ENCODE measurements at regions not wholly inside any gene's neighbourhood (a gene's known extent, or its start where the extent isn't known, plus 50 kb on each side); places are given as distances from the start of the nearest gene placed in this dataset.
"Not testable (repeated sequence)": the region's sequence is repeated elsewhere in the genome, so short reads cannot be mapped to it uniquely, and the experiment has no call there.

DNA sequence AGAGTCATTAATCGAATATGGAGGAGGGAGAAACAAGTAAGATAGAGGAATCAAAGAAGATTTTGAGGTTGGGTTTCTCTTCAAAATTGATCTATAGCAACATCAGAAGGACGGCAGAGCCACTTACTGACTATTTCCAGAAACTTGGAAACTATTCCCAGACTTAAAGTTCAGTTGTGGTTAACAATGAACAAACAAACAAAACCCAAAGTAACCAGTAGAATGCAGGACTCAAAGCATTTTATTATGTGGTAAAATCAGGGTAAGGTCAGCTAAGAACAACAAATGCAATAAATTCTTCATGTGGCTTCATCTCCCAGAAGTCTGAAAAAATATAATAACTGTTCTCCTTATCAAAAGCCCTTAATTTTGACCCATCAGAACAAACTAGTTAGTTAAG lies 54.9 kb upstream of the OSMR start:
- Mint-ChIP-seq H3K36me3 (no peaks in the 10 kb centered on the region), H3K9me3 (peaks cover 0 to 4% (median 3%) of the 10 kb centered on the region in 6 donors), H3K4me3 (no peak overlapping the region), H3K27me3 (ENCODE audit: low read depth in 3 of 3) (peaks cover 4 to 12% (median 5%) of the 10 kb centered on the region in 3 donors), H3K4me1 (no peaks in the 10 kb centered on the region), H3K27ac (no peak overlapping the region)
- DNase-seq = no peak

DNA sequence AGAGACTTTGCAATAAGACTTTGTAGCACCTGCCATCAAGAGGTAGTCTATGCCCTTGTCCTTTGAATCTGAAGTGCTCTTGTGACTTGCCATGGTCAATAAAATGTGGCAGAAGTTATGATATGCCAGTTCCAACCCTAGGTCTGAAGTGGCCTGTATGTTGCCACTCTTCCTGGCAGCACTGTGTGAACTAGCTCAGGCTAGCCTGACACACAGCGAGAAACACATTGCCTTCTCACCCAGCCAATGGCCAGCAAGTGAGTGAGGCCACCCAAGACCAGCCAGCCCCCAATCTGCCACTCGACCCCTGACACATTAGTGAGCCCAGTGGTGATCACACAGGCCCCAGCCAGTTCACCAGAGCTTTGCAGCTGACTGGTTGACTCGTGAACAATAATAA lies 52.7 kb upstream of the OSMR start:
- Mint-ChIP-seq H3K27ac (no peak overlapping the region), H3K9me3 (peaks cover 0 to 2% (median 0%) of the 10 kb centered on the region in 6 donors)

DNA sequence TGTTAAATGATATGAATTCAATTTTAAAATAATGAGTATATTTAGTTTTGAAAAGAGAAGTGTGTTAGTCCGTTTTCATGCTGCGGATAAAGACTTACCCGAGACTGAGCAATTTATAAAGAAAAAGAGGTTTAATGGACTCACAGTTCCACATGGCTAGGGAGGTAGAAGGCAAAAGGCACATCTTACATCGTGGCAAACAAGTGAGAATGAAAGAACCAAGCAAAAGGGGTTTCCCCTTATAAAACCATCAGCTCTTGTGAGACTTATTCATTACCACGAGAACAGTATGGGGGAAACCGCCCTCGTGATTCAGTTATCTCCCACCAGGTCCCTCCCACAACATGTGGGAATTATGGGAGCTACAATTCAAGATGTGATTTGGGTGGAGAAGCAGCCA lies 51.8 kb upstream of the OSMR start:
- H3K36me3 Mint-ChIP-seq, H3K4me3 Mint-ChIP-seq, H3K4me1 Mint-ChIP-seq, H3K9me3 Mint-ChIP-seq, DNase-seq: not testable (repeated sequence)
- Mint-ChIP-seq H3K27me3 (ENCODE audit: low read depth in 3 of 3) (peaks cover 2 to 12% (median 6%) of the 10 kb centered on the region in 3 donors), H3K27ac (peak overlapping the region in 1 of 6 donors; percentile 19)

More for the DNA sequence above, 52.7 kb upstream of the OSMR start:
- no peak for DNase-seq
- Mint-ChIP-seq H3K36me3 (no peaks in the 10 kb centered on the region), H3K4me3 (no peak overlapping the region), H3K4me1 (no peaks in the 10 kb centered on the region), H3K27me3 (ENCODE audit: low read depth in 3 of 3) (peaks cover 2 to 12% (median 5%) of the 10 kb centered on the region in 3 donors)

DNA sequence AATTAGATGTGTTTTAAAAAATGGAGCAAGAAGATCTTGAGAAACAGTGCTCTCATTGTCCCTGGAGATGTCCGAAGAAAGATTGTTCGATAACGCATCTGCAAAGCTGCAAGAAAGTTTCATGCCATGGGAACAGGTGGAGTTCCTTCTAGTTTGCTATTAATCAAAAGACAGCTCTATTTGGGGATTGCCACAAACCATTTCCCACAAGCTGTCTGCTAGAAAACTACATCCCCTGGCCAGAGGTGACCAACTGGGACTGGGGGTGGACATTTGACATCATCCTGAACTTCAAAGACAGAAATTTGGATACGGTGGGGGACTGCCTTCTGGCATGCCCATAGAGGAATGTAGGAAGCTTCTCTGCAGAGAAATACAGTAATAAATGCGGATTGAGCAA lies 50.8 kb upstream of the OSMR start:
- no peaks in the 10 kb centered on the region for H3K4me1 Mint-ChIP-seq
- H3K27ac Mint-ChIP-seq = no peak overlapping the region
- peaks cover 0 to 2% (median 0%) of the 10 kb centered on the region in 6 donors for H3K9me3 Mint-ChIP-seq
- no peak for DNase-seq
- no peak overlapping the region for H3K4me3 Mint-ChIP-seq
- H3K27me3 Mint-ChIP-seq (ENCODE audit: low read depth in 3 of 3) = peaks cover 2 to 12% (median 8%) of the 10 kb centered on the region in 3 donors
- no peaks in the 10 kb centered on the region for H3K36me3 Mint-ChIP-seq

DNA sequence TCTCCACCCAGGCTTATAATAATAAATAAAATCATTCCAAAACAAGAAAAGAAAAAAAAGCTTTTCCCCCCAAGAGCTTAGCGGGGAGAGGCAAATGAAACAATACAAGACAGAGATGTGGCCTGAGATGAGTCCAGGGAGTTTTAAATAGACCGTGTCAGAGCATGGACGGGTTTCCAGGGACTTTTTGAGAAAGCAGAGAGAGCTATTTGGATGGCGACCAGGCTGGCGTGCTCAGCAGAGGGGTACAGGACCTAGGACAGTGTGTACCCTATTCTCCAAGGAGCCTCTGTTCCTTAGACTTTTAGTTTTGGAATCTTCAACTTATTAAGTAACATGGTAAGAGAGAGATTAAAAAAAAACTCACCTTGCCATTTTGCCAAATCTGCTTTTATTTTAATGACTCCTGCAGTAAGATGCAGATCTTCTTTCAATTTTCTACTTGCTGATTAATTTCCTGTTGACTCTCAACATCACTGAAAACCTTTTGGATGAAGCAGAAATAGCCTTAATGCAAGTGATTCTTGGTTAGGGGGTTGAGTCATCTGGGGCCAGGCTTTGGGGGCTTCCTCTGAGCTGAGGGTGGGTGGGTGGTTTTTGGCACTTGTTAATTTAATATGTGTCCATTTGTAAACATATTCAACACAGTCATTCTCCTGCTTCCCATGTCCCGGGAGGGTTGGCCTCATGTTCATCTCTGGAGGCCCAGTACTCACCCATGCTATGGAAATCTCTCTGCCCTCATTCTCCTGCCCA lies 49.6 kb upstream of the OSMR start:
- Mint-ChIP-seq H3K4me1 (no peaks in the 10 kb centered on the region), H3K36me3 (no peaks in the 10 kb centered on the region), H3K9me3 (peaks cover 0 to 2% (median 0%) of the 10 kb centered on the region in 6 donors), H3K27me3 (ENCODE audit: low read depth in 3 of 3) (peaks cover 2 to 8% (median 7%) of the 10 kb centered on the region in 3 donors), H3K4me3 (no peak overlapping the region), H3K27ac (no peak overlapping the region)
- DNase-seq = no peak

Measured in immature natural killer cell (primary cell).